ENCODE measurements at regions not wholly inside any gene's neighbourhood (a gene's known extent, or its start where the extent isn't known, plus 50 kb on each side); places are given as distances from the start of the nearest gene placed in this dataset.
"Not testable (repeated sequence)": the region's sequence is repeated elsewhere in the genome, so short reads cannot be mapped to it uniquely, and the experiment has no call there.

GRCh38 chr17:27208370-27208769, 85.5 kb upstream of the WSB1 start:
- not testable (repeated sequence) for DNase-seq (ENCODE audit: low read depth in 2 of 2)

- no peak for DNase-seq (ENCODE audit: low read depth in 2 of 2)
Observed at GRCh38 chr17:27209316-27209715, 84.6 kb upstream of the WSB1 start.

- DNase-seq (ENCODE audit: low read depth in 2 of 2): not testable (repeated sequence)
Observed at GRCh38 chr17:27210809-27211208, 83.1 kb upstream of the WSB1 start.

GRCh38 chr17:27216836-27217235, 77.1 kb upstream of the WSB1 start:
- no peak for DNase-seq (ENCODE audit: low read depth in 2 of 2)

GRCh38 chr17:27217631-27218030, 76.3 kb upstream of the WSB1 start:
- no peak for DNase-seq (ENCODE audit: low read depth in 2 of 2)

GRCh38 chr17:27218041-27218440, 75.9 kb upstream of the WSB1 start:
- DNase-seq (ENCODE audit: low read depth in 2 of 2): no peak

- no peak for DNase-seq (ENCODE audit: low read depth in 2 of 2)
Observed at GRCh38 chr17:27218719-27219488, 75.0 kb upstream of the WSB1 start.

GRCh38 chr17:27222515-27222914, 71.4 kb upstream of the WSB1 start:
- DNase-seq (ENCODE audit: low read depth in 2 of 2): no peak

- no peak for DNase-seq (ENCODE audit: low read depth in 2 of 2)
Observed at GRCh38 chr17:27224526-27225315, 69.2 kb upstream of the WSB1 start.

- DNase-seq (ENCODE audit: low read depth in 2 of 2): no peak
Observed at GRCh38 chr17:27226611-27227230, 67.2 kb upstream of the WSB1 start.

GRCh38 chr17:27230996-27231395, 62.9 kb upstream of the WSB1 start:
- DNase-seq (ENCODE audit: low read depth in 2 of 2): no peak

GRCh38 chr17:27232328-27232727, 61.6 kb upstream of the WSB1 start:
- no peak for DNase-seq (ENCODE audit: low read depth in 2 of 2)

GRCh38 chr17:27233059-27233458, 60.9 kb upstream of the WSB1 start:
- no peak for DNase-seq (ENCODE audit: low read depth in 2 of 2)

- DNase-seq (ENCODE audit: low read depth in 2 of 2): no peak
Observed at GRCh38 chr17:27233776-27234175, 60.1 kb upstream of the WSB1 start.

GRCh38 chr17:27236717-27237315, 57.1 kb upstream of the WSB1 start:
- peak; percentile 34 to 68 for DNase-seq (ENCODE audit: low read depth in 2 of 2)

GRCh38 chr17:27237890-27238289, 56.0 kb upstream of the WSB1 start:
- DNase-seq (ENCODE audit: low read depth in 2 of 2): no peak

GRCh38 chr17:27239046-27239445, 54.9 kb upstream of the WSB1 start:
- DNase-seq (ENCODE audit: low read depth in 2 of 2): no peak

- DNase-seq (ENCODE audit: low read depth in 2 of 2): no peak
Observed at GRCh38 chr17:27239584-27239983, 54.3 kb upstream of the WSB1 start.

- no peak for DNase-seq (ENCODE audit: low read depth in 2 of 2)
Observed at GRCh38 chr17:27240086-27240801, 53.7 kb upstream of the WSB1 start.

GRCh38 chr17:27240802-27241155, 53.1 kb upstream of the WSB1 start:
- no peak for DNase-seq (ENCODE audit: low read depth in 2 of 2)

GRCh38 chr17:27241346-27241946, 52.5 kb upstream of the WSB1 start:
- DNase-seq (ENCODE audit: low read depth in 2 of 2): no peak
